ENCODE measurements at regions not wholly inside any gene's neighbourhood (a gene's known extent, or its start where the extent isn't known, plus 50 kb on each side); places are given as distances from the start of the nearest gene placed in this dataset.
"Not testable (repeated sequence)": the region's sequence is repeated elsewhere in the genome, so short reads cannot be mapped to it uniquely, and the experiment has no call there.

DNA sequence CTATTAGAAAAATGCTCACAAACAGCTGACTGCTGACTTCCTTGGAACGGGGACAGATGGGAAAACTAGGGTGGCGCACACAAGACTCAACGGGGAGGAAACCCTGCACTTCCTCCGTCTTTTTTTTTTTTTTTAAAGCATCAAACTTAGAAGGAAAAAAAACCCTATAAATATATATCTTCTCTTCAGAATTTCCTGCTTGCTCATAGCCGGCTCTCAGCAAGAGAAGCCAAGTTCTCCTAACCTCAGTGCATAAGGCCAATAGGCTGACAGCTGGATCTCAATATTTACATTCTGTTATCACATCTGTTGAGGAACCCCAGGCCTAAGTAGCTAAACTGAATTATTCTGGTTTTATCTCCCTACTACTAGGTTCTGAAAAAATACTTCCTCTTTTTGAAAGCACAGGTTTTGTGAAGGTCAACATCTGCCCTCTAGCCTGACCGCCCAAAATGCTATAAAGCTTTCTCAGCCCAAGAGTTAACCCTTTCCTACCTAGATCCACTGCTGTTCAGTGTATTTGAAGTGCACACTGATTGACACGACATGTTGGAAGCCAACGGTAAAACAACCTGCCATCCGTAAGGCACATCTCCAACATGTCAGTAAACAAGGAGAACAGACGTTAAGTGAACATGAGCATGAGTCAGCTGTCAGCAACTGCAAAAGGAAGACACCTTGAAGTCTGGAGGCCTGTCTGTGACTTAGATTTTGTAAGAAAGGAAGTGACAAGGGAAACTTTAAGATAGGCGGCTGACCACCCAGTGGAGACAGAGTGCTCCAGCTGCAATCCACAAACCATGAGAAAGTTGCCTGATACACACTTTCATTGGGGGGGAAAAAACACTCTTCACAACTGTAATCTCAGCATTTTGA lies 83.8 kb downstream of the EBLN1 start:
- H3K4me3 ChIP-seq (ENCODE audit: low read depth, low read length), result no peak overlapping the region
- TF ChIP-seq, protein P1, sequence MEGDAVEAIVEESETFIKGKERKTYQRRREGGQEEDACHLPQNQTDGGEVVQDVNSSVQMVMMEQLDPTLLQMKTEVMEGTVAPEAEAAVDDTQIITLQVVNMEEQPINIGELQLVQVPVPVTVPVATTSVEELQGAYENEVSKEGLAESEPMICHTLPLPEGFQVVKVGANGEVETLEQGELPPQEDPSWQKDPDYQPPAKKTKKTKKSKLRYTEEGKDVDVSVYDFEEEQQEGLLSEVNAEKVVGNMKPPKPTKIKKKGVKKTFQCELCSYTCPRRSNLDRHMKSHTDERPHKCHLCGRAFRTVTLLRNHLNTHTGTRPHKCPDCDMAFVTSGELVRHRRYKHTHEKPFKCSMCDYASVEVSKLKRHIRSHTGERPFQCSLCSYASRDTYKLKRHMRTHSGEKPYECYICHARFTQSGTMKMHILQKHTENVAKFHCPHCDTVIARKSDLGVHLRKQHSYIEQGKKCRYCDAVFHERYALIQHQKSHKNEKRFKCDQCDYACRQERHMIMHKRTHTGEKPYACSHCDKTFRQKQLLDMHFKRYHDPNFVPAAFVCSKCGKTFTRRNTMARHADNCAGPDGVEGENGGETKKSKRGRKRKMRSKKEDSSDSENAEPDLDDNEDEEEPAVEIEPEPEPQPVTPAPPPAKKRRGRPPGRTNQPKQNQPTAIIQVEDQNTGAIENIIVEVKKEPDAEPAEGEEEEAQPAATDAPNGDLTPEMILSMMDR (conservative IDR thresholded peaks at IDR 0.05; ENCODE audit: low read depth, low read length), result no peak
- DNase-seq (ENCODE audit: low read depth), result peak; percentile 63

DNA sequence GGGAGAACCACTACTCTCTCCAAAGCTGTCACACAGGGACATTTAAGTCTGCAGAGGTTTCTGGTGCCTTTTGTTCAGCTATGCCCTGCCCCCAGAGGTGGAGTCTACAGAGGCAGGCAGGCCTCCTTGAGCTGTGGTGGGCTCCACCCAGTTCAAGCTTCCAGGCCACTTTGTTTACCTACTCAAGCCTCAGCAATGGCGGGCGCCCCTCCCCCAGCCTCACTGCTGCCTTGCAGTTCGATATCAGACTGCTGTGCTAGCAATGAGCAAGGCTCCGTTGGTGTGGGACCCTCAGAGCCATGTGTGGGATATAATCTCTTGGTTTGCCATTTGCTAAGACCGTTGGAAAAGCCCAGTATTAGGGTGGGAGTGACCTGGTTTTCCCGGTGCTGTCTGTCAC lies 87.0 kb downstream of the EBLN1 start:
- not testable (repeated sequence) for DNase-seq (ENCODE audit: low read depth); H3K4me3 ChIP-seq (ENCODE audit: low read depth, low read length)

DNA sequence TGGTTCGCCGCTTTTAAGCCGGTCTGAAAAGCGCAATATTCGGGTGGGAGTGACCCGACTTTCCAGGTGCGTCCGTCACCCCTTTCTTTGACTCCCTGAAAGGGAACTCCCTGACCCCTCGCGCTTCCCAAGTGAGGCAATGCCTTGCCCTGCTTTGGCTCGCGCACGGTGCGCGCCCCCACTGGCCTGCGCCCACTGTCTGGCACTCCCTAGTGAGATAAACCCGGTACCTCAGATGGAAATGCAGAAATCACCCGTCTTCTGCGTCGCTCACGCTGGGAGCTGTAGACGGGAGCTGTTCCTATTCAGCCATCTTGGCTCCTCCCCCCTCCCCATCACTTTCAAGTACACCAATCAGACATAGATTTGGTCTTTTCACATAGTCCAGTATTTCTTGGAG lies 88.2 kb downstream of the EBLN1 start:
- not testable (repeated sequence) for H3K4me3 ChIP-seq (ENCODE audit: low read depth, low read length); DNase-seq (ENCODE audit: low read depth)

DNA sequence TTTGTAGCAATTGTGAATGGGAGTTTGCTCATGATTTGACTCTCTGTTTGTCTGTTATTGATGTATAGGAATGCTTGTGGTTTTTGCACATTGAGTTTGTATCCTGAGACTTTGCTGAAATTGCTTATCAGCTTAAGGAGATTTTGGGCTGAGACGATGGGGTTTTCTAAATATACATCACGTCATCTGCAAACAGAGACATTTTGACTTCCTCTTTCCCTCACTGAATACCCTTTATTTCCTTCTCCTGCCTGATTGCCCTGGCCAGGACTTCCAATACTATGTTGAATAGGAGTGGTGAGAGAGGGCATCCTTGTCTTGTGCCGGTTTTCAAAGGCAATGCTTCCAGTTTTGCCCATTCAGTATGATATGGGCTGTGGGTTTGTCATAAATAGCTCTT lies 96.6 kb downstream of the EBLN1 start:
- not testable (repeated sequence) for DNase-seq (ENCODE audit: low read depth); H3K4me3 ChIP-seq (ENCODE audit: low read depth, low read length)

DNA sequence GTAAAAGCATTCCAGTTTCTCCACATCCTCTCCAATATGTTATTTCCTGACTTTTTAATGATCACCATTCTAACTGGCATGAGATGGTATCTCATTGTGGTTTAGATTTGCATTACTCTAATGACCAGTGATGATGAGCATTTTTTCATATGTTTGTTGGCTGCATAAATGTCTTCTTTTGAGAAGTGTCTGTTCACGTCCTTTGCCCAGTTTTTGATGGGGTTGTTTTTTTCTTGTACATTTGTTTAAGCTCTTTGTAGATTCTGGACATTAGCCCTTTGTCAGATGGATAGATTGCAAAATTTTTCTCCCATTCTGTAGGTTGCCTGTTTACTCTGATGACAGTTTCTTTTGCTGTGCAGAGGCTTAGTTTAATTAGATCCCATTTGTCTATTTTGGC lies 97.7 kb downstream of the EBLN1 start:
- not testable (repeated sequence) for H3K4me3 ChIP-seq (ENCODE audit: low read depth, low read length); DNase-seq (ENCODE audit: low read depth)

DNA sequence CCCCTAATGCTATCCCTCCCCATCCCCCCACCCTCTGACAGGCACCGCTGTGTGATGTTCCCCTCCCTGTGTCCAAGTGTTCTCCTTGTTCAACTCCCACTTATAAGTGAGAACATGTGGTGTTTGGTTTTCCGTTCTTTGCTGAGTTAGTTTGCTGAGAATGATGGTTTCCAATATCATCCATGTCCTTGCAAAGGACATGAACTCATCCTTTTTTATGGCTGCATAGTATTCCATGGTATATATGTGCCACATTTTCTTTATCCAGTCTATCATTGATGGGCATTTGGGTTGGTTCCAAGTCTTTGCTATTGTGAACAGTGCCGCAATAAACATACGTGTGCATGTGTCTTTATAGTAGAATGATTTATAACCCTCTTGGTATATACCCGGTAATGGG lies 98.2 kb downstream of the EBLN1 start:
- not testable (repeated sequence) for H3K4me3 ChIP-seq (ENCODE audit: low read depth, low read length); DNase-seq (ENCODE audit: low read depth)

DNA sequence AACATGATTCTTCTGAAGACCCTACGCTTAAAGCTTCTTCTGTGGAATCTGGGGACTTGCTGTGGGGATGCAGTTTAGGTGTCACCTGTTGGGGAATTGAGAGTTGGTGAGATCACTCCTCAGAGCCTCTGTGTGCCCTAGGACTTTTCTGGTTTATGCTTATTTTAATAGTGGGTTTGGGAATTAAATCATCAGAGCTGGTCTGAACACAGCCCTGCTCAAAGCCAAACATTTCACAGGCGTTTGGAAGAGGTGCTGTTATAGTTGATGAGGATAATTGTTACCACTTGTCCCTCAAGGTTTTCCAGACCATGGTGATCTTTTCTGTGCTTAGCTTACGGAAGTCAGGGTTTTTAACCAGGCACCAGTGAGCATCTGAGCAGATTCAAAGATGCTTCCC lies 106.1 kb downstream of the EBLN1 start:
- no peak overlapping the region for H3K4me3 ChIP-seq (ENCODE audit: low read depth, low read length)
- TF ChIP-seq, protein P1 (conservative IDR thresholded peaks at IDR 0.05; ENCODE audit: low read depth, low read length), result no peak
- no peak for DNase-seq (ENCODE audit: low read depth)

DNA sequence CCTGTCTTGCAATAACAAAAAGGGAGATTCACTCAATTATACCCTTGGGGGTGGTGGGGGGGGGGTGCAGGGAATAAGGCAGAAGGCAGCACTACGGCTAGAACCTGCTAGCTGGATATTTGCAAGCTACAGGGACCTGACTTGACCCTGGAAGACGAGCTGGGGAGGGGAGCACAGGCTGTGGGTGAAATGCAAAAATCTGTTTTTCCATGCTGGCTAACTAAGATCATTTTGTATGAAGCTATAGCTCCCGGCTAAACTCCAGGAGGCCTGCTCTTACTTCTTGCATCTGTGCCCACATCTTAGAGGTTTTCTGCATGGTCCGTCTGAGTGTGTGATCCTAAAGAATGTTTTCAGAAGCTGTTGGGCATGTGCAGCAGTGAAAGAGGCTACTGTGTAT lies 106.6 kb downstream of the EBLN1 start:
- no peak overlapping the region for H3K4me3 ChIP-seq (ENCODE audit: low read depth, low read length)
- TF ChIP-seq, protein P1 (conservative IDR thresholded peaks at IDR 0.05; ENCODE audit: low read depth, low read length), result no peak
- DNase-seq (ENCODE audit: low read depth), result no peak

DNA sequence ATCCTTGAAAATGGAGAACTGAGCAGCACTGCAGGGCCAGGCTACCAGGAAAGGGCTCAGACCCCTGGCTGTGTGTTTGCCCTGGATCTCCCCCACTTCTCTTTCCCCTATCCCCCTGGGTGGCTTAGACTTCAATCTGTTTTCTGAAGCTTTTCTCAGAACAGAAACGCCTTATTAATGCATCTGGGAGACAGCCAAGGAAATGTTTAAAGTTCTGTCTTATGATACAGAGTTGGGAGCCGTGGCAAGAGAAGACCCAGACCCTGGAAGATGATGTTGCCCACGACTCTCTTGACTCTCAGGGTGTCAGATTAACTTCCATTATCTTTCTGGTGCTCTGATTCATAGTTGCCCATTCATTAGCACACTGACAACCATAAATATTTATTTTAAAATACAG lies 107.1 kb downstream of the EBLN1 start:
- DNase-seq (ENCODE audit: low read depth), result no peak
- TF ChIP-seq, protein P1 (conservative IDR thresholded peaks at IDR 0.05; ENCODE audit: low read depth, low read length), result no peak
- H3K4me3 ChIP-seq (ENCODE audit: low read depth, low read length), result no peak overlapping the region

DNA sequence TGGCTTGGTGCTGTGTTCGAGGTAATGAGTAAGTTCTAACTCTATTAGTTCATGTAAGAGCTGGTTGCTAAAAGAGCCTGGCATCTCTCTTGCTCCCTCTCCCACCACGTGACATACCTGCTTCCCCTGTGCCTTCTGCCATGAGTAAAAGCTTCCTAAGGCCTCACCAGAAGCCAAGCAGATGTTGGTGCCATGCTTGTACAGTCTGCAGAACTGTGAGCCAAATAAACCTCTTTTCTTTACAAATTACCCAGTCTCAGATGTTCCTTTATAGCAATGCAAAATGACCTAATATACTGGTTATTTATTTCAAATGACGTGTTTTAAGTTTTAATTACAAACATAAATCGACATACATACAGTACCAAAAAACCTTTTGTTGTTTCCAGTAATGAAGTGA lies 101.7 kb upstream of the DNAJC1 start:
- no peak overlapping the region for H3K4me3 ChIP-seq (ENCODE audit: low read depth, low read length)
- DNase-seq (ENCODE audit: low read depth), result no peak
- TF ChIP-seq, protein P1 (conservative IDR thresholded peaks at IDR 0.05; ENCODE audit: low read depth, low read length), result no peak
